Neuronal stem cell (in vitro differentiated cells): ENCODE measurements at regions not wholly inside any gene's neighbourhood (a gene's known extent, or its start where the extent isn't known, plus 50 kb on each side); places are given as distances from the start of the nearest gene placed in this dataset.

Experiments used
- DNase-seq: peaks from one replicate; pipeline ENCODE4 v3.0.0-alpha.2; 2013; ENCODE audit warnings: low spot score
- H2AFZ ChIP-seq: one replicate; pipeline ENCODE4 v1.6.1; 2013; ENCODE audit warnings: mild to moderate bottlenecking, low read length, inconsistent platforms
- H2AK5ac ChIP-seq: 2 replicates; pipeline ENCODE4 v1.6.1; 2013; ENCODE audit warnings: low read depth, mild to moderate bottlenecking, inconsistent platforms, low read length, moderate library complexity, mixed read lengths
- H2BK120ac ChIP-seq: 2 replicates; pipeline ENCODE4 v1.6.1; 2013; ENCODE audit warnings: low read depth, mild to moderate bottlenecking, inconsistent platforms, low read length, moderate library complexity, mixed read lengths
- H2BK12ac ChIP-seq: one replicate; pipeline ENCODE4 v1.6.1; 2013; ENCODE audit warnings: low read length, inconsistent platforms
- H2BK15ac ChIP-seq: 2 replicates; pipeline ENCODE4 v1.6.1; 2013; ENCODE audit warnings: mild to moderate bottlenecking, low read length, inconsistent platforms, mixed read lengths
- H2BK5ac ChIP-seq: one replicate; pipeline ENCODE4 v1.6.1; 2013; ENCODE audit warnings: inconsistent platforms, mild to moderate bottlenecking, low read length, moderate library complexity
- H3K14ac ChIP-seq: one replicate; pipeline ENCODE4 v1.6.1; 2013; ENCODE audit warnings: low read length, inconsistent platforms
- H3K18ac ChIP-seq: 2 replicates; pipeline ENCODE4 v1.6.1; 2013; ENCODE audit warnings: low read length, inconsistent platforms
- H3K23ac ChIP-seq: 2 replicates; pipeline ENCODE4 v1.6.1; 2013; ENCODE audit warnings: low read depth, mild to moderate bottlenecking, mixed read lengths, low read length, inconsistent platforms; ENCODE audit not compliant: poor library complexity
- H3K27ac ChIP-seq: replicated peaks from 3 replicates; pipeline ENCODE4 v1.5.1; 2013; ENCODE audit warnings: low read length, inconsistent platforms
- H3K27me3 ChIP-seq, 3 experiments: 2 replicates each; pipeline ENCODE4 v1.6.1; 2013; ENCODE audit warnings: low read length in 3 of 3, mild to moderate bottlenecking in 2 of 3, inconsistent platforms in 1 of 3, low read depth in 1 of 3, mixed read lengths in 1 of 3, moderate library complexity in 1 of 3; ENCODE audit not compliant: control insufficient read depth in 3 of 3, insufficient read depth in 3 of 3
- H3K36me3 ChIP-seq, 2 donors: replicated peaks in 1 of 2; 2 replicates each; pipeline ENCODE4 v1.6.1; 2013; ENCODE audit warnings: low read length in 2 of 2; ENCODE audit not compliant: control insufficient read depth in 2 of 2, insufficient read depth in 2 of 2
- H3K4ac ChIP-seq: 2 replicates; pipeline ENCODE4 v1.6.1; 2013; ENCODE audit warnings: inconsistent platforms, mild to moderate bottlenecking, low read length, moderate library complexity
- H3K4me1 ChIP-seq, 2 donors: 1 replicate in 1 of 2; 2 replicates in 1 of 2; pipeline ENCODE4 v1.6.1; 2013; ENCODE audit warnings: low read length in 2 of 2, low read depth in 1 of 2; ENCODE audit not compliant: control insufficient read depth in 2 of 2, insufficient read depth in 1 of 2
- H3K4me2 ChIP-seq: one replicate; pipeline ENCODE4 v1.6.1; 2013; ENCODE audit warnings: mild to moderate bottlenecking, low read length, inconsistent platforms; ENCODE audit not compliant: insufficient read depth, poor library complexity, severe bottlenecking
- H3K4me3 ChIP-seq, 2 donors: 2 replicates each; pipeline ENCODE4 v1.5.1; 2013; ENCODE audit warnings: low read length in 2 of 2, mild to moderate bottlenecking in 2 of 2, inconsistent platforms in 1 of 2, moderate library complexity in 1 of 2
- H3K79me1 ChIP-seq: one replicate; pipeline ENCODE4 v1.6.1; 2013; ENCODE audit warnings: low read depth, mild to moderate bottlenecking, inconsistent platforms, low read length, moderate library complexity
- H3K9ac ChIP-seq: one replicate; pipeline ENCODE4 v1.6.1; 2013; ENCODE audit warnings: mild to moderate bottlenecking, low read depth, low read length, inconsistent platforms; ENCODE audit not compliant: poor library complexity
- H3K9me3 ChIP-seq, 2 donors: replicated peaks in 1 of 2; 2 replicates each; pipeline versions ENCODE3 to v1.6.1; 2013; ENCODE audit warnings: low read length in 2 of 2, mild to moderate bottlenecking in 2 of 2, inconsistent platforms in 1 of 2, low read depth in 1 of 2, mixed read lengths in 1 of 2, moderate library complexity in 1 of 2; ENCODE audit not compliant: control insufficient read depth in 2 of 2, insufficient read depth in 1 of 2
- H4K8ac ChIP-seq: one replicate; pipeline ENCODE4 v1.6.1; 2013; ENCODE audit warnings: low read depth, mild to moderate bottlenecking, inconsistent platforms, low read length, moderate library complexity
- H4K91ac ChIP-seq: one replicate; pipeline ENCODE4 v1.6.1; 2013; ENCODE audit warnings: low read length, low read depth, mild to moderate bottlenecking, inconsistent platforms; ENCODE audit not compliant: poor library complexity
- WGBS, 2 donors: extraction: QIAGEN DNeasy Blood & Tissue Kit; methylation state at CpG; one replicate each; pipeline ENCODE4 v1.1.7; 2013; ENCODE audit warnings: missing lambda C conversion rate in 2 of 2, mixed read lengths in 1 of 2; ENCODE audit not compliant: insufficient read length in 2 of 2, insufficient replicate concordance in 1 of 2; ENCODE audit errors: extremely low coverage in 2 of 2; 5-methylcytosine and 5-hydroxymethylcytosine counted together

DNA sequence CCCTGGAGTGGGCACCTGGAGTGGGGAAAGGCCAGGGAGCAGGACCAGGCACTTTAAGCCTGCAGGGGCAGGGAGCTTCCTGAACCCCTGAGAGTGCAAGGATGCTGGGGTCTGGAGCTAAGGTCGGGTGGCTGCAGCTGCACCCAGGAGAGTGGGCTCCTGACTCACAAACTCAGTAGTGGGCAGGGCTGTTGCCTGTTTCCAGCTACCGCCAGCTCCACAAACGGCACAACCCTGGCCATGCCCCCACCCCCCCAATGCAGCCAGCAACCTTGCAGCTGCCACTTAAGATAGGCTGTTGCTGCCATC lies 688.8 kb downstream of the NYAP2 start:
- Histone ChIP-seq H2BK15ac (no peak overlapping the region), H2BK120ac (no peak overlapping the region), H3K4me2 (no peak overlapping the region), H2BK12ac (no peak overlapping the region), H2AFZ (no peak overlapping the region), H2BK5ac (no peak overlapping the region), H3K27me3 (no peaks in the 10 kb centered on the region), H3K14ac (no peak overlapping the region), H3K79me1 (no peaks in the 10 kb centered on the region), H3K9me3 (peaks cover 2 to 26% of the 10 kb centered on the region in 2 donors), H3K27ac (no peak overlapping the region), H4K91ac (no peak overlapping the region), H3K36me3 (no peaks in the 10 kb centered on the region), H3K4me1 (no peaks in the 10 kb centered on the region), H3K9ac (no peak overlapping the region), H3K4me3 (peak overlapping the region in 1 of 2 donors; percentile 23), H3K18ac (no peak overlapping the region), H4K8ac (no peak overlapping the region), H3K23ac (peak overlapping the region; percentile 1), H2AK5ac (no peak overlapping the region), H3K4ac (no peak overlapping the region)
- no CpG with 5 or more reads among the region's 3 CpGs for WGBS, 2 donors
- no peak for DNase-seq

DNA sequence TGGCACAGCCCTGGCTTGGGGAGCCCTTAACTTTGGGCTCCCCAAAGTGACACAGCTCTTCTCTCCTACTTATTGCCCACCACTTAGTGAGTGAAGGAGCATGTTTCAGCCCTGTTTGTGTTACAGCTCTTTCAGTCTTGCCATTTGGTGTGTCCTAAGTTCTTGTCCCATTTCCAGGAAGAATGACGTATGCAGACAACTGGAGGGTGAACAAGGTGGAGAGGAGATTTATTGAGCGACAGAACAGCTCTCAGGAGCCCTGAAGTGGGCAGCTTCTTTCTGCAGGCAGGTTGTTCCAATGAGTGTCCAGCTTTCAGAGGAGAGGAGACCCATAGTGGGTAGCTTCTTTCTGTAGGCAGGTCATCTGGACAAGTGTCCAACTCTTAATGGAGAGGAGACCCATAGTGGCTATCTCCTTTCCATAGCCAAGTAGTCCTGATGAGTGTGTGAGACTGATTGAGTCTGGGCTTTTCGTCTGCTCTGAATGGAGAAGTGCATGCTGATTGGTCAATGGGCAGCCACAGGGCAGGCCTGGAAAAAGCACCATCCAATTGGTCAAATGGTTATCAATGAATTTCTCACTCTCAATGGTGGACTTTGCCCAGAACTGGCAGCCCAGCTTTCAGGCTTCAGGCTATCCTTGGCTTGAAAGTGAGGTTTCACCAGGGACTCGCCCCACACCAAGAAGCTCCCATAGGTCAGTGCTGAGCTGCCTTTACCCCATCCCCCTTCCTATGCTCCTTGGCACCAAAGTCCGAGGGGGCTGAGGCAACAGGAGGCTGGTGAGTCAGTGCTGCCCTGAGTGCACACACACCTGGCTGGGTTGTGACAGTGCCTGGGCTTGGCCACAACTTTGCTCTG lies 688.2 kb downstream of the NYAP2 start:
- Histone ChIP-seq H3K4me2 (no peak overlapping the region), H3K27ac (no peak overlapping the region), H3K4ac (no peak overlapping the region), H4K91ac (no peak overlapping the region), H3K36me3 (no peaks in the 10 kb centered on the region), H4K8ac (no peak overlapping the region), H2BK12ac (no peak overlapping the region), H3K4me3 (peak overlapping the region in 1 of 2 donors; percentile 23), H3K4me1 (no peaks in the 10 kb centered on the region), H3K23ac (peak overlapping the region; percentile 1), H3K79me1 (no peaks in the 10 kb centered on the region), H2BK120ac (no peak overlapping the region), H2BK5ac (no peak overlapping the region), H2AFZ (no peak overlapping the region), H3K9me3 (peaks cover 2 to 22% of the 10 kb centered on the region in 2 donors), H3K9ac (peak overlapping the region; percentile 24), H2AK5ac (no peak overlapping the region), H3K14ac (no peak overlapping the region), H3K18ac (no peak overlapping the region), H2BK15ac (no peak overlapping the region), H3K27me3 (no peaks in the 10 kb centered on the region)
- no peak for DNase-seq
- no CpG with 5 or more reads among the region's 5 CpGs for WGBS, 2 donors

DNA sequence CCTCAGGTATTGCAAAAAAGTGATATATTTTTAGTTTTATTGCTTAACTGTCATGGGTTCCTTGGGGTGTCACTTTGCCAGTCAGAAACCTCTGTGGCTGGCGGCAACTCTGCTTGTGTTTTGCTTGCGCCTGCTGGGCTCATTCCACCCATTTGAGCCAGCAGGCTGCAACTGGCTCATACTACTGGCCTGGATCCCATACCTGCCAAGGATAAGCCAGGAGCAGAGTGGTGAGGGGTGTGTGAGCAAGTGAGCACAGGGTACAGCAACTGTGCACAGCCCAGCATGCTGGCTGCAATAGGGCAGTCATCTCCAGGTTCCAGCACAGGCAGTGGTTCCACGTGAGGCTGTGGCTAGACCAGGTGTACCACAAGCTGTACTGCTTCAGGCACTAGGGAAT lies 687.5 kb downstream of the NYAP2 start:
- Histone ChIP-seq H2AK5ac (no peak overlapping the region), H3K79me1 (no peaks in the 10 kb centered on the region), H2BK120ac (no peak overlapping the region), H4K91ac (no peak overlapping the region), H2BK12ac (peak overlapping the region; percentile 8), H3K23ac (no peak overlapping the region), H3K9ac (no peak overlapping the region), H3K4me2 (no peak overlapping the region), H3K27me3 (no peaks in the 10 kb centered on the region), H4K8ac (no peak overlapping the region), H2BK5ac (no peak overlapping the region), H3K27ac (no peak overlapping the region), H3K36me3 (no peaks in the 10 kb centered on the region), H2AFZ (no peak overlapping the region), H3K4me1 (no peaks in the 10 kb centered on the region), H3K4ac (no peak overlapping the region), H3K9me3 (peaks cover 2 to 20% of the 10 kb centered on the region in 2 donors), H2BK15ac (no peak overlapping the region), H3K18ac (no peak overlapping the region), H3K14ac (no peak overlapping the region), H3K4me3 (peak overlapping the region in 1 of 2 donors; percentile 5)
- DNase-seq, result no peak
- WGBS, 2 donors, result no CpG with 5 or more reads among the region's 3 CpGs

DNA sequence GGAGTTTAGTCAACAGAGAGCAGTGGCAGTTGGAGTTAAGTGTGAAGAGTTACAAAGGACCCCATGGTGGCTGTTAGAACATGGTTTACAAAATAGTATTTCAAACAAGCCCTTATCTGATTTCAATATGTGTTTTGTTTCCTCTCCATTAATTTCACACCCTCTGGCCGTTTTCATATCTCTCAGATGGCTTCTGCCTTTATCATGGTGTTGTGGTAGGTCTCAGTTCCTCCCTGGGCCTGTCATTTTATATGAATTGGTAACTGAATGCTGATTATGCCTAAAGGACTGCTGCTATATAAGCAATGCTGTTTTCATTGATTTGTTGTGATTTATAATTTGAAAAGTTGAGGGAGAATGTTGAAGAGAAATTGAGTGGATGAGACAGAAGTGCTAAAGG lies 686.7 kb downstream of the NYAP2 start:
- H2AK5ac ChIP-seq, result no peak overlapping the region
- no peaks in the 10 kb centered on the region for H3K27me3 ChIP-seq
- no peak overlapping the region for H2BK12ac ChIP-seq
- no peak for DNase-seq
- H3K9ac ChIP-seq, result no peak overlapping the region
- H3K18ac ChIP-seq, result no peak overlapping the region
- H3K23ac ChIP-seq, result no peak overlapping the region
- no peaks in the 10 kb centered on the region for H3K79me1 ChIP-seq
- no peak overlapping the region for H3K4ac ChIP-seq
- H3K27ac ChIP-seq, result no peak overlapping the region
- H3K36me3 ChIP-seq, result no peaks in the 10 kb centered on the region
- H2BK120ac ChIP-seq, result no peak overlapping the region
- H3K4me3 ChIP-seq, result no peak overlapping the region
- H3K4me2 ChIP-seq, result no peak overlapping the region
- H3K4me1 ChIP-seq, result no peaks in the 10 kb centered on the region
- H4K91ac ChIP-seq, result no peak overlapping the region
- peaks cover 0 to 16% of the 10 kb centered on the region in 2 donors for H3K9me3 ChIP-seq
- no peak overlapping the region for H2AFZ ChIP-seq
- no peak overlapping the region for H3K14ac ChIP-seq
- H2BK5ac ChIP-seq, result no peak overlapping the region
- H4K8ac ChIP-seq, result no peak overlapping the region
- WGBS, 2 donors, result no CpG with 5 or more reads among the region's 1 CpG
- no peak overlapping the region for H2BK15ac ChIP-seq
